Mesendoderm (in vitro differentiated cells): ENCODE measurements at regions not wholly inside any gene's neighbourhood (a gene's known extent, or its start where the extent isn't known, plus 50 kb on each side); places are given as distances from the start of the nearest gene placed in this dataset. TPM values are rescaled to one million over a fixed set of nuclear protein-coding genes. Genes with fewer than 3 reads are reported as not detected.

Experiments
- DNase-seq: peaks from one replicate; pipeline ENCODE4 v3.0.0; 2013
- H2AK5ac ChIP-seq: 2 replicates; pipeline ENCODE4 v1.6.1; 2013; ENCODE audit warnings: low read length, inconsistent platforms
- H2BK120ac ChIP-seq: 2 replicates; pipeline ENCODE4 v1.6.1; 2013; ENCODE audit warnings: low read depth, mild to moderate bottlenecking, low read length, moderate library complexity, mixed read lengths
- H2BK15ac ChIP-seq: replicated peaks from 2 replicates; pipeline ENCODE4 v1.6.1; 2013; ENCODE audit warnings: low read depth, mild to moderate bottlenecking, moderate library complexity
- H2BK5ac ChIP-seq: 2 replicates; pipeline ENCODE4 v1.6.1; 2013; ENCODE audit warnings: low read length, inconsistent platforms
- H3K18ac ChIP-seq: 2 replicates; pipeline ENCODE4 v1.6.1; 2013; ENCODE audit warnings: mild to moderate bottlenecking, low read length, mixed read lengths
- H3K23ac ChIP-seq: one replicate; pipeline ENCODE4 v1.6.1; 2013; ENCODE audit warnings: low read length
- H3K27ac ChIP-seq: 2 replicates; pipeline ENCODE4 v1.5.1; 2013; ENCODE audit warnings: low read depth, mild to moderate bottlenecking, inconsistent platforms, low read length, moderate library complexity
- H3K27me3 ChIP-seq: 2 replicates; pipeline ENCODE4 v1.6.1; 2013; ENCODE audit warnings: low read length, control low read depth, mild to moderate bottlenecking, inconsistent platforms; ENCODE audit not compliant: insufficient read depth, poor library complexity
- H3K36me3 ChIP-seq: 2 replicates; pipeline ENCODE4 v1.6.1; 2013; ENCODE audit warnings: low read length, inconsistent platforms; ENCODE audit not compliant: control insufficient read depth, insufficient read depth
- H3K4ac ChIP-seq: one replicate; pipeline ENCODE4 v1.6.1; 2013; ENCODE audit warnings: low read depth, mild to moderate bottlenecking, low read length, moderate library complexity
- H3K4me1 ChIP-seq: 2 replicates; pipeline ENCODE4 v1.6.1; 2013; ENCODE audit warnings: low read depth, low read length, inconsistent platforms; ENCODE audit not compliant: control insufficient read depth
- H3K4me2 ChIP-seq: 2 replicates; pipeline ENCODE4 v1.6.1; 2013; ENCODE audit warnings: low read length
- H3K4me3 ChIP-seq: 2 replicates; pipeline ENCODE4 v1.5.1; 2013; ENCODE audit warnings: mild to moderate bottlenecking, low read length
- H3K56ac ChIP-seq: one replicate; pipeline ENCODE4 v1.6.1; 2013; ENCODE audit warnings: low read length
- H3K79me1 ChIP-seq: 2 replicates; pipeline ENCODE4 v1.6.1; 2013; ENCODE audit warnings: low read length, inconsistent platforms
- H3K79me2 ChIP-seq: 2 replicates; pipeline ENCODE4 v1.6.1; 2013; ENCODE audit warnings: mild to moderate bottlenecking, low read length; ENCODE audit not compliant: control insufficient read depth, insufficient read depth
- H3K9ac ChIP-seq: 2 replicates; pipeline ENCODE4 v1.6.1; 2013; ENCODE audit warnings: low read length, inconsistent platforms
- H4K5ac ChIP-seq: one replicate; pipeline ENCODE4 v1.6.1; 2013; ENCODE audit warnings: low read length
- H4K8ac ChIP-seq: one replicate; pipeline ENCODE4 v1.6.1; 2013; ENCODE audit warnings: low read depth, mild to moderate bottlenecking, control low read depth, low read length, moderate library complexity
- WGBS: extraction: QIAGEN DNeasy Blood & Tissue Kit; methylation state at CpG from one replicate; pipeline ENCODE4 v1.1.7; 2013; ENCODE audit warnings: low lambda C conversion rate, missing lambda C conversion rate; ENCODE audit not compliant: insufficient coverage; ENCODE audit errors: extremely low coverage; 5-methylcytosine and 5-hydroxymethylcytosine counted together
- small RNA-seq: library from polyadenylated mRNA; stranded (forward); fragments of <200 nt; extraction: miRNeasy Mini kit (QIAGEN cat#:217004); gene quantifications from one replicate; pipeline ENCODE3, GENCODE V24; 2013; ENCODE audit not compliant: insufficient read depth

GRCh38 chr2:186429104-186429503 is 57.0 kb upstream of the ZC3H15 start:
- no peaks in the 10 kb centered on the region for H3K79me2 ChIP-seq
- DNase-seq, result no peak

GRCh38 chr2:186431306-186431705 is 54.8 kb upstream of the ZC3H15 start:
- no peaks in the 10 kb centered on the region for H3K79me1 ChIP-seq
- no peak overlapping the region for H2BK120ac ChIP-seq
- DNase-seq, result no peak
- no peak overlapping the region for H3K9ac ChIP-seq
- no CpG with 5 or more reads among the region's 6 CpGs for WGBS
- no peak overlapping the region for H3K56ac ChIP-seq
- no peak overlapping the region for H3K27ac ChIP-seq
- H2AK5ac ChIP-seq, result no peak overlapping the region
- no peaks in the 10 kb centered on the region for H3K36me3 ChIP-seq
- no peaks in the 10 kb centered on the region for H3K27me3 ChIP-seq
- H3K4me1 ChIP-seq, result no peaks in the 10 kb centered on the region
- no peak overlapping the region for H3K4me3 ChIP-seq
- no peak overlapping the region for H3K4me2 ChIP-seq
- no peak overlapping the region for H2BK5ac ChIP-seq
- no peak overlapping the region for H2BK15ac ChIP-seq
- no peak overlapping the region for H3K23ac ChIP-seq
- no peak overlapping the region for H4K8ac ChIP-seq
- H3K18ac ChIP-seq, result no peak overlapping the region
- H3K79me2 ChIP-seq, result no peaks in the 10 kb centered on the region
- H4K5ac ChIP-seq, result no peak overlapping the region
- no peak overlapping the region for H3K4ac ChIP-seq

More at GRCh38 chr2:186429104-186429503, 57.0 kb upstream of the ZC3H15 start:
- no peak overlapping the region for H3K18ac ChIP-seq
- H4K8ac ChIP-seq, result no peak overlapping the region
- H3K4me1 ChIP-seq, result no peaks in the 10 kb centered on the region
- no peak overlapping the region for H3K9ac ChIP-seq
- H2BK120ac ChIP-seq, result no peak overlapping the region
- no peak overlapping the region for H2BK15ac ChIP-seq
- H3K4me2 ChIP-seq, result no peak overlapping the region
- no peak overlapping the region for H2BK5ac ChIP-seq
- H3K4me3 ChIP-seq, result no peak overlapping the region
- H3K4ac ChIP-seq, result no peak overlapping the region
- H3K23ac ChIP-seq, result no peak overlapping the region
- no peak overlapping the region for H3K56ac ChIP-seq
- no peak overlapping the region for H2AK5ac ChIP-seq
- H3K27ac ChIP-seq, result no peak overlapping the region
- no peaks in the 10 kb centered on the region for H3K79me1 ChIP-seq
- no peaks in the 10 kb centered on the region for H3K27me3 ChIP-seq
- no peak overlapping the region for H4K5ac ChIP-seq
- no peaks in the 10 kb centered on the region for H3K36me3 ChIP-seq

GRCh38 chr2:186433040-186433439 is 53.0 kb upstream of the ZC3H15 start:
- H4K8ac ChIP-seq, result no peak overlapping the region
- no peak overlapping the region for H3K56ac ChIP-seq
- H2AK5ac ChIP-seq, result no peak overlapping the region
- DNase-seq, result no peak
- no peak overlapping the region for H2BK15ac ChIP-seq
- H3K9ac ChIP-seq, result no peak overlapping the region
- H3K27me3 ChIP-seq, result no peaks in the 10 kb centered on the region
- no peaks in the 10 kb centered on the region for H3K79me1 ChIP-seq
- no peaks in the 10 kb centered on the region for H3K79me2 ChIP-seq
- no peak overlapping the region for H2BK5ac ChIP-seq
- no peak overlapping the region for H3K4ac ChIP-seq
- H3K36me3 ChIP-seq, result no peaks in the 10 kb centered on the region
- H3K4me1 ChIP-seq, result no peaks in the 10 kb centered on the region
- H3K23ac ChIP-seq, result no peak overlapping the region
- H4K5ac ChIP-seq, result no peak overlapping the region
- WGBS, result no CpG with 5 or more reads among the region's 6 CpGs
- H3K4me3 ChIP-seq, result no peak overlapping the region
- no peak overlapping the region for H3K18ac ChIP-seq
- no peak overlapping the region for H3K4me2 ChIP-seq
- H2BK120ac ChIP-seq, result no peak overlapping the region
- H3K27ac ChIP-seq, result no peak overlapping the region

- no peaks in the 10 kb centered on the region for H3K79me2 ChIP-seq
- H3K56ac ChIP-seq, result no peak overlapping the region
- H3K4me2 ChIP-seq, result no peak overlapping the region
- H3K27ac ChIP-seq, result no peak overlapping the region
- H3K23ac ChIP-seq, result no peak overlapping the region
- no peaks in the 10 kb centered on the region for H3K27me3 ChIP-seq
- no peak overlapping the region for H2BK120ac ChIP-seq
- H3K79me1 ChIP-seq, result no peaks in the 10 kb centered on the region
- no peak overlapping the region for H4K5ac ChIP-seq
- no peak overlapping the region for H3K4me3 ChIP-seq
- H2BK5ac ChIP-seq, result no peak overlapping the region
- DNase-seq, result no peak
- no peaks in the 10 kb centered on the region for H3K36me3 ChIP-seq
- no peak overlapping the region for H3K18ac ChIP-seq
- H2AK5ac ChIP-seq, result no peak overlapping the region
- no peak overlapping the region for H2BK15ac ChIP-seq
- H3K4me1 ChIP-seq, result no peaks in the 10 kb centered on the region
- H3K4ac ChIP-seq, result no peak overlapping the region
- no peak overlapping the region for H3K9ac ChIP-seq
- no peak overlapping the region for H4K8ac ChIP-seq
- no CpG with 5 or more reads among the region's 7 CpGs for WGBS
These were observed 52.2 kb upstream of the ZC3H15 start for GRCh38 chr2:186433777-186434432.

Small RNA genes lying in the stretch of these regions (small RNA-seq; reads per million reads assigned to genes)
- gene AC104058.1, result not detected
